HepG2 (cell line): ENCODE measurements at regions not wholly inside any gene's neighbourhood (a gene's known extent, or its start where the extent isn't known, plus 50 kb on each side); places are given as distances from the start of the nearest gene placed in this dataset.

Experiments
- ATAC-seq: fragments of 200-7000 bp; cut with Tn5 transposase; 3 replicates; pipeline ENCODE4 v1.9.1; 2020; ENCODE audit warnings: mild to moderate bottlenecking, moderate library complexity
- BruUV-seq: library from RNA; stranded (reverse); fragments of 400-500 nt; replicated peaks from 2 replicates; lab custom pipeline; 2021; lab: Mats Ljungman, UMichigan
- CTCF ChIA-PET: fragments of 300-600 bp; formaldehyde crosslinking; extraction: SDS; loops from one replicate; lab custom pipeline; 2021; ENCODE audit warnings: low total read pairs, inconsistent platforms, low intra/inter-chr PET ratio; lab: Yijun Ruan, JAX
- POLR2A ChIA-PET: fragments of 350-600 bp; sonication (Branson Sonifier 250); formaldehyde crosslinking; loops from one replicate; lab custom pipeline; 2020; ENCODE audit warnings: antibody characterized with exemption, inconsistent platforms; lab: Yijun Ruan, JAX
- DNase-seq: peaks from one replicate; pipeline ENCODE4 v3.0.0-alpha.2; 2015; ENCODE audit warnings: low spot score
- FAIRE-seq: peaks from 3 replicates; lab custom pipeline; 2011; peaks lifted over from hg19 to GRCh38; lab: Jason Lieb, UNC
- H2AFZ ChIP-seq: one replicate; pipeline ENCODE4 v1.6.1; 2011; ENCODE audit warnings: low read length, inconsistent platforms
- H3K27ac ChIP-seq: fragments of 300-600 bp; 3 replicates; pipeline ENCODE4 v1.8.0; 2011; ENCODE audit warnings: mixed run types, mild to moderate bottlenecking, mixed read lengths, low read length, inconsistent platforms; ENCODE audit not compliant: insufficient read depth; ENCODE audit errors: extremely low read length
- H3K27me3 ChIP-seq, 2 experiments: fragments of 200-600 bp in 1 of 2; 2 replicates in 1 of 2; 3 replicates in 1 of 2; pipeline versions ENCODE4 v1.6.0 to v1.8.0; 2011; ENCODE audit warnings: low read length in 2 of 2, mild to moderate bottlenecking in 2 of 2, moderate library complexity in 2 of 2, inconsistent platforms in 1 of 2; ENCODE audit not compliant: insufficient read depth in 2 of 2, control insufficient read depth in 1 of 2
- H3K36me3 ChIP-seq, 2 experiments: fragments of 200-600 bp in 1 of 2; replicated peaks in 1 of 2; 2 replicates in 1 of 2; 3 replicates in 1 of 2; pipeline versions ENCODE4 v1.5.1 to v1.8.0; 2011; ENCODE audit warnings: low read length in 2 of 2, inconsistent platforms in 1 of 2; ENCODE audit not compliant: insufficient read depth in 2 of 2, control insufficient read depth in 1 of 2
- H3K4me1 ChIP-seq: 2 replicates; pipeline ENCODE4 v1.5.1; 2012; ENCODE audit warnings: low read length, inconsistent platforms; ENCODE audit not compliant: insufficient read depth
- H3K4me2 ChIP-seq: 2 replicates; pipeline ENCODE4 v1.6.0; 2011; ENCODE audit warnings: low read depth, low read length, inconsistent platforms
- H3K4me3 ChIP-seq, 3 experiments: fragments of 200-600 bp in 1 of 3; sonication (generic), shearing (Covaris generic) in 1 of 3; replicated peaks in 1 of 3; 2 replicates each; pipeline ENCODE4 v1.5.1; 2011 to 2016; ENCODE audit warnings: low read length in 3 of 3, inconsistent platforms in 2 of 3, low read depth in 2 of 3, mild to moderate bottlenecking in 2 of 3, control low read depth in 1 of 3, mixed read lengths in 1 of 3; ENCODE audit not compliant: insufficient read depth in 1 of 3
- H3K79me2 ChIP-seq: one replicate; pipeline ENCODE4 v1.6.1; 2011; ENCODE audit warnings: low read length, inconsistent platforms; ENCODE audit not compliant: insufficient read depth
- H3K9ac ChIP-seq: 2 replicates; pipeline ENCODE4 v1.6.0; 2011; ENCODE audit warnings: mild to moderate bottlenecking, low read depth, low read length, inconsistent platforms; ENCODE audit not compliant: insufficient read depth
- H3K9me3 ChIP-seq: 2 replicates; pipeline ENCODE4 v1.5.1; 2012; ENCODE audit warnings: mild to moderate bottlenecking, low read length
- H4K20me1 ChIP-seq: 2 replicates; pipeline ENCODE4 v1.6.0; 2011; ENCODE audit warnings: inconsistent platforms, mild to moderate bottlenecking, low read length, moderate library complexity; ENCODE audit not compliant: insufficient read depth
- AHDC1 ChIP-seq: sonication (generic); formaldehyde crosslinking; IDR thresholded peaks from 2 replicates; pipeline ENCODE4 v1.5.1; 2020; ENCODE audit warnings: mild to moderate bottlenecking, missing genetic modification reagents, borderline replicate concordance
- BCL6 ChIP-seq: IDR thresholded peaks from 2 replicates; pipeline ENCODE4 v1.6.1; 2016; ENCODE audit warnings: missing genetic modification reagents, missing compliant biosample characterization
- BRCA1 ChIP-seq: sonication (generic); formaldehyde crosslinking; IDR thresholded peaks from 2 replicates; pipeline ENCODE4 v1.4.0; 2020; ENCODE audit warnings: missing genetic modification reagents
- ETV5 ChIP-seq: IDR thresholded peaks from 2 replicates; pipeline ENCODE4 v1.6.1; 2018; ENCODE audit warnings: missing biosample characterization, missing genetic modification reagents, inconsistent platforms, borderline replicate concordance
- FOXO1 ChIP-seq: sonication (generic); formaldehyde crosslinking; IDR thresholded peaks from 2 replicates; pipeline ENCODE4 v1.4.0; 2020; ENCODE audit warnings: missing genetic modification reagents
- GATAD2A ChIP-seq: IDR thresholded peaks from 2 replicates; pipeline ENCODE4 v1.6.1; 2016
- HNRNPLL ChIP-seq: fragments of 200-400 bp; formaldehyde crosslinking; IDR thresholded peaks from 2 replicates; pipeline ENCODE4 v1.6.1; 2017; ENCODE audit warnings: mild to moderate bottlenecking, low read depth, low read length; ENCODE audit not compliant: poor library complexity, severe bottlenecking
- KDM3A ChIP-seq: IDR thresholded peaks from 2 replicates; pipeline ENCODE4 v1.6.1; 2018; ENCODE audit warnings: low read depth, missing compliant biosample characterization
- NRL ChIP-seq: sonication (generic); formaldehyde crosslinking; IDR thresholded peaks from 2 replicates; pipeline ENCODE4 v1.5.0; 2020; ENCODE audit warnings: missing genetic modification reagents, mild to moderate bottlenecking, moderate library complexity, borderline replicate concordance
- PHB2 ChIP-seq: fragments of 450-650 bp; IDR thresholded peaks from 2 replicates; pipeline ENCODE4 v1.6.1; 2018; ENCODE audit not compliant: partially characterized antibody
- PHF20 ChIP-seq: sonication (generic); formaldehyde crosslinking; IDR thresholded peaks from 2 replicates; pipeline ENCODE4 v1.5.0; 2020; ENCODE audit warnings: mild to moderate bottlenecking, missing genetic modification reagents
- SAFB2 ChIP-seq: sonication (generic); formaldehyde crosslinking; IDR thresholded peaks from 2 replicates; pipeline ENCODE4 v1.5.1; 2020; ENCODE audit warnings: missing genetic modification reagents, low read depth, mild to moderate bottlenecking, borderline replicate concordance
- TBP ChIP-seq: sonication (generic); formaldehyde crosslinking; IDR thresholded peaks from 2 replicates; pipeline ENCODE4 v1.5.0; 2020; ENCODE audit warnings: missing genetic modification reagents
- U2AF2 ChIP-seq: fragments of 200-400 bp; formaldehyde crosslinking; IDR thresholded peaks from 2 replicates; pipeline ENCODE4 v1.6.1; 2017; ENCODE audit warnings: low read depth, mild to moderate bottlenecking, low read length
- ZNF30 ChIP-seq: sonication (generic); formaldehyde crosslinking; IDR thresholded peaks from 2 replicates; pipeline ENCODE4 v1.5.0; 2020; ENCODE audit warnings: mild to moderate bottlenecking, missing genetic modification reagents
- ZNF33A ChIP-seq: sonication (generic); formaldehyde crosslinking; IDR thresholded peaks from 2 replicates; pipeline ENCODE4 v1.5.1; 2020; ENCODE audit warnings: missing genetic modification reagents, mild to moderate bottlenecking, moderate library complexity, borderline replicate concordance
- ZNF749 ChIP-seq: sonication (generic); formaldehyde crosslinking; IDR thresholded peaks from 2 replicates; pipeline ENCODE4 v1.8.0; 2022; ENCODE audit warnings: mild to moderate bottlenecking, missing genetic modification reagents, moderate library complexity, borderline replicate concordance
- ZSCAN9 ChIP-seq: IDR thresholded peaks from 2 replicates; pipeline ENCODE4 v1.6.1; 2016; ENCODE audit warnings: borderline replicate concordance
- WGBS: methylation state at CpG from one replicate; pipeline ENCODE4 v1.1.6; 2017; ENCODE audit warnings: low lambda C conversion rate; 5-methylcytosine and 5-hydroxymethylcytosine counted together
- in situ Hi-C: cut with HindIII; loops from 2 replicates; pipeline ENCODE4 v1.10.0; 2017; ENCODE audit warnings: low pct_unique_long_range_greater_than_20kb; ENCODE audit not compliant: extremely low pct_ligation_motif_present
- intact Hi-C: fragments of 100-400 bp; cut with micrococcal nuclease; formaldehyde crosslinking; loops from one replicate; pipeline ENCODE4 v1.10.0; 2022; ENCODE audit not compliant: unreplicated experiment

- no peak for TF ChIP-seq NRL
- TF ChIP-seq SAFB2 = no peak
- TF ChIP-seq FOXO1 = no peak
- TF ChIP-seq ZNF33A (CRISPR knock-in tag) = no peak
- TF ChIP-seq U2AF2 = no peak
- TF ChIP-seq BRCA1 (CRISPR knock-in tag) = no peak
- TF ChIP-seq TBP = no peak
- TF ChIP-seq AHDC1 (CRISPR knock-in tag) = no peak
- no peak for TF ChIP-seq ETV5 (CRISPR knock-in tag)
- no peak for TF ChIP-seq GATAD2A
- no peak for TF ChIP-seq PHB2
- TF ChIP-seq ZNF30 = no peak
- no peak for TF ChIP-seq BCL6 (CRISPR knock-in tag)
- TF ChIP-seq PHF20 (CRISPR knock-in tag) = no peak
- TF ChIP-seq ZNF749 = no peak
- TF ChIP-seq KDM3A (CRISPR knock-in tag) = no peak
- TF ChIP-seq HNRNPLL = no peak
- TF ChIP-seq ZSCAN9 (CRISPR knock-in tag) = no peak
- no peak for DNase-seq
- no peaks in the 10 kb centered on the region for H3K79me2 ChIP-seq
- no peak overlapping the region for H3K27ac ChIP-seq
- no peak overlapping the region for H3K4me3 ChIP-seq
- H4K20me1 ChIP-seq = no peaks in the 10 kb centered on the region
- no TSS peak for BruUV-seq
- in situ Hi-C loops (no loop called here), intact Hi-C loops (no loop called here)
- no peak overlapping the region for H2AFZ ChIP-seq
- no peak for FAIRE-seq
- POLR2A ChIA-PET = no interaction called here
- no CpG with 5 or more reads among the region's 30 CpGs for WGBS
- ATAC-seq = no peak
- H3K4me2 ChIP-seq = no peak overlapping the region
- H3K9me3 ChIP-seq = no peaks in the 10 kb centered on the region
- H3K27me3 ChIP-seq = no peaks in the 10 kb centered on the region
- CTCF ChIA-PET = no interaction called here
- H3K4me1 ChIP-seq = peaks cover 51% of the 10 kb centered on the region
- no peaks in the 10 kb centered on the region for H3K36me3 ChIP-seq
- H3K9ac ChIP-seq = no peak overlapping the region
Measured at GRCh38 chrX:109875831-109876230, 127.1 kb upstream of the TMEM164 start.
